ENCODE measurements at regions not wholly inside any gene's neighbourhood (a gene's known extent, or its start where the extent isn't known, plus 50 kb on each side); places are given as distances from the start of the nearest gene placed in this dataset.

DNA sequence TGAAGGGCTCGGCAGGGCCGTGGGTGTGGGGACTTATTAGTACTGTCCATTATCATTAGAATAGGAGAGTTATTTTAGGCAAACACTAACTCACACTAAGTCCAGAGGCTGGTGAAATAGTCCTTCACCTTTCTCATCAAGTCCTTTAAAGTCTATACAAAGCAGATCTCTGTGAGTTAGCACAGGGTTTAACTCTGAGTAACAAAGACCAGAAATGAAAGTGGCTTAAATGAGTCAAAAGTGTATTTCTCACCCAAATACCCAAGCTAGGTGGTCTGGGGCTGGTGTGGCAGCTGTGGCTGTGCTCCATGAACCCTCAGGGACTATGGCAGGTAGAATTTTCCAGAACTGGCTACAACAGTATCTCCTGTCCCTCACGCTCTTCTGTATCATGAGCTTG is 263.2 kb downstream of the BCOR start:
- H3K27ac ChIP-seq (ENCODE audit: control insufficient read depth, insufficient read depth, low read length) = no peak overlapping the region
- H2AFZ ChIP-seq (ENCODE audit: control insufficient read depth, low read length) = no peak overlapping the region
- H3K27me3 ChIP-seq (ENCODE audit: control insufficient read depth, extremely low read depth, insufficient read depth, low read length) = no peaks in the 10 kb centered on the region
- no peak overlapping the region for H3K4me3 ChIP-seq (ENCODE audit: control insufficient read depth in 2 of 3, extremely low read depth in 1 of 3, insufficient read depth in 2 of 3, low read depth in 1 of 3, low read length in 3 of 3)
- DNase-seq (ENCODE audit: low read depth, low spot score) = no peak
- dilution Hi-C loops (cut with MboI; ENCODE audit: extremely low pct_ligation_motif_present, low sequenced_read_pairs) = no loop called here
- H3K4me2 ChIP-seq (ENCODE audit: control insufficient read depth, extremely low read depth, insufficient read depth, low read depth, low read length) = no peak overlapping the region
- no peak overlapping the region for H3K9ac ChIP-seq (ENCODE audit: control insufficient read depth, extremely low read depth, insufficient read depth, low read length)
- H3K36me3 ChIP-seq (ENCODE audit: control insufficient read depth in 2 of 2, extremely low read depth in 1 of 2, insufficient read depth in 2 of 2, low read length in 2 of 2) = no peaks in the 10 kb centered on the region
- no peaks in the 10 kb centered on the region for H4K20me1 ChIP-seq (ENCODE audit: control insufficient read depth, extremely low read depth, insufficient read depth, low read length)
- no peaks in the 10 kb centered on the region for H3K79me2 ChIP-seq (ENCODE audit: control insufficient read depth, insufficient read depth, low read length)
- TF ChIP-seq EZH2 (IDR thresholded peaks at IDR 0.05; ENCODE audit: low read length) (no peak), CTCF (optimal IDR thresholded peaks at IDR 0.05 in 1 of 3, IDR thresholded peaks at IDR 0.05 in 1 of 3, conservative IDR thresholded peaks at IDR 0.05 in 1 of 3; ENCODE audit: extremely low read depth in 1 of 3, insufficient read depth in 2 of 3, low read length in 3 of 3) (no peak)
- H3K9me3 ChIP-seq (ENCODE audit: control insufficient read depth, low read depth, low read length) = no peaks in the 10 kb centered on the region
- no peaks in the 10 kb centered on the region for H3K4me1 ChIP-seq (ENCODE audit: control insufficient read depth, extremely low read depth, insufficient read depth, low read length)
- H3K9me1 ChIP-seq (ENCODE audit: control insufficient read depth, extremely low read depth, insufficient read depth, low read length) = no peaks in the 10 kb centered on the region
- FAIRE-seq = no peak

DNA sequence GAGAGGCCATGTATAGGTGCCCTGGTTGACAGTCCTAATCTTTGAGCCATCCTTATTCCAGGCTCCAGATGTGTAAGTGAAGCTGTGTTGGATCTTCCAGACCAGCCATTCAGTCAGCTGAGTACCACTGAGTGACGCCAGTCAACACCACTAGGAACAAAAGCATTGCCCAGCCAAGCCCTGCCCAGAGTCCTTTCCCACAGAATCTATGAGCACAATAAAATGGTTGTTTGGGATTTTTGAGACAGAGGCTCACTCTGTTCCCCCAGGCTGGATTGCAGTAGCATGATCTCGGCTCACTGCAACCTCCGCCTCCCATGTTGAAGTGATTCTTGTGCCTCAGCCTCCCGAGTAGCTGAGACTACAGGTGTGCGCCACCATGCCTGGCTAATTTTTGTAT is 262.5 kb downstream of the BCOR start:
- Histone ChIP-seq H3K4me3 (ENCODE audit: control insufficient read depth in 2 of 3, extremely low read depth in 1 of 3, insufficient read depth in 2 of 3, low read depth in 1 of 3, low read length in 3 of 3) (no peak overlapping the region), H3K9ac (ENCODE audit: control insufficient read depth, extremely low read depth, insufficient read depth, low read length) (no peak overlapping the region), H3K9me1 (ENCODE audit: control insufficient read depth, extremely low read depth, insufficient read depth, low read length) (no peaks in the 10 kb centered on the region), H3K36me3 (ENCODE audit: control insufficient read depth in 2 of 2, extremely low read depth in 1 of 2, insufficient read depth in 2 of 2, low read length in 2 of 2) (no peaks in the 10 kb centered on the region), H3K27me3 (ENCODE audit: control insufficient read depth, extremely low read depth, insufficient read depth, low read length) (no peaks in the 10 kb centered on the region), H3K27ac (ENCODE audit: control insufficient read depth, insufficient read depth, low read length) (no peak overlapping the region), H3K4me2 (ENCODE audit: control insufficient read depth, extremely low read depth, insufficient read depth, low read depth, low read length) (no peak overlapping the region), H3K4me1 (ENCODE audit: control insufficient read depth, extremely low read depth, insufficient read depth, low read length) (no peaks in the 10 kb centered on the region), H3K9me3 (ENCODE audit: control insufficient read depth, low read depth, low read length) (no peaks in the 10 kb centered on the region), H2AFZ (ENCODE audit: control insufficient read depth, low read length) (no peak overlapping the region), H3K79me2 (ENCODE audit: control insufficient read depth, insufficient read depth, low read length) (no peaks in the 10 kb centered on the region), H4K20me1 (ENCODE audit: control insufficient read depth, extremely low read depth, insufficient read depth, low read length) (no peaks in the 10 kb centered on the region)
- no peak for TF ChIP-seq EZH2 (IDR thresholded peaks at IDR 0.05; ENCODE audit: low read length)
- TF ChIP-seq CTCF (optimal IDR thresholded peaks at IDR 0.05 in 1 of 3, IDR thresholded peaks at IDR 0.05 in 1 of 3, conservative IDR thresholded peaks at IDR 0.05 in 1 of 3; ENCODE audit: extremely low read depth in 1 of 3, insufficient read depth in 2 of 3, low read length in 3 of 3) = no peak
- dilution Hi-C loops (cut with MboI; ENCODE audit: extremely low pct_ligation_motif_present, low sequenced_read_pairs) = no loop called here
- DNase-seq (ENCODE audit: low read depth, low spot score) (no peak), FAIRE-seq (no peak)

Data from keratinocyte (primary cell).